Small intestine (tissue), 7 donors: ENCODE measurements at regions not wholly inside any gene's neighbourhood (a gene's known extent, or its start where the extent isn't known, plus 50 kb on each side); places are given as distances from the start of the nearest gene placed in this dataset.
"Not testable (repeated sequence)": the region's sequence is repeated elsewhere in the genome, so short reads cannot be mapped to it uniquely, and the experiment has no call there.

Source experiments
- DNase-seq, 2 donors: peaks; one replicate each; pipeline versions ENCODE4 v3.0.0 to v3.0.0-alpha.2; 2013
- FAIRE-seq: peaks from 2 replicates; lab custom pipeline; 2012; peaks lifted over from hg19 to GRCh38; lab: Jason Lieb, UNC
- H3K27ac ChIP-seq, 3 donors: one replicate each; pipeline ENCODE4 v1.5.1; 2013; ENCODE audit warnings: low read length in 2 of 3, mild to moderate bottlenecking in 2 of 3, control low read depth in 1 of 3, inconsistent platforms in 1 of 3, low read depth in 1 of 3, moderate library complexity in 1 of 3
- H3K27me3 ChIP-seq, 3 donors: one replicate each; pipeline ENCODE4 v1.6.1; 2013; ENCODE audit warnings: low read length in 3 of 3, inconsistent platforms in 1 of 3; ENCODE audit not compliant: control insufficient read depth in 3 of 3, insufficient read depth in 3 of 3
- H3K36me3 ChIP-seq, 3 donors: one replicate each; pipeline ENCODE4 v1.6.1; 2013; ENCODE audit warnings: low read length in 3 of 3, inconsistent platforms in 1 of 3, low read depth in 1 of 3, mild to moderate bottlenecking in 1 of 3, moderate library complexity in 1 of 3; ENCODE audit not compliant: control insufficient read depth in 3 of 3, insufficient read depth in 2 of 3
- H3K4me1 ChIP-seq, 3 donors: one replicate each; pipeline ENCODE4 v1.6.1; 2013; ENCODE audit warnings: low read length in 2 of 3, inconsistent platforms in 1 of 3, low read depth in 1 of 3, mild to moderate bottlenecking in 1 of 3, moderate library complexity in 1 of 3; ENCODE audit not compliant: control insufficient read depth in 3 of 3, insufficient read depth in 2 of 3
- H3K4me3 ChIP-seq, 3 donors: one replicate each; pipeline ENCODE4 v1.5.1; 2013; ENCODE audit warnings: low read length in 3 of 3, control low read depth in 1 of 3, inconsistent platforms in 1 of 3, low read depth in 1 of 3, mild to moderate bottlenecking in 1 of 3, moderate library complexity in 1 of 3
- H3K9me3 ChIP-seq, 2 donors: one replicate each; pipeline ENCODE4 v1.6.1; 2013; ENCODE audit warnings: low read depth in 1 of 2, low read length in 1 of 2; ENCODE audit not compliant: control insufficient read depth in 2 of 2, insufficient read depth in 1 of 2
- WGBS, 3 donors: extraction: QIAGEN DNeasy Blood & Tissue Kit; methylation state at CpG; one replicate each; pipeline ENCODE4 v1.1.7; 2013; 5-methylcytosine and 5-hydroxymethylcytosine counted together
- donor health status: healthy with polysubstance abuse.
- donor health status: control.
- donor health status: control.
- donor health status: Bipolar disorder and iron deficiency.
- donor health status: healthy.

- DNase-seq (no peak), FAIRE-seq (no peak)
- no peaks in the 10 kb centered on the region for H3K27me3 ChIP-seq
- no peak overlapping the region for H3K27ac ChIP-seq
- H3K4me1 ChIP-seq: no peaks in the 10 kb centered on the region
- no peaks in the 10 kb centered on the region for H3K9me3 ChIP-seq
- H3K4me3 ChIP-seq: no peak overlapping the region
- 82 to 84% (median 82%) methylated on average over 6 of the region's 6 CpGs for WGBS, 3 donors
- no peaks in the 10 kb centered on the region for H3K36me3 ChIP-seq
Measured at GRCh38 chr10:131038056-131038455, 273.5 kb downstream of the TCERG1L start.

- Histone ChIP-seq H3K27ac (no peak overlapping the region), H3K4me1 (no peaks in the 10 kb centered on the region), H3K36me3 (no peaks in the 10 kb centered on the region), H3K27me3 (no peaks in the 10 kb centered on the region), H3K4me3 (no peak overlapping the region), H3K9me3 (no peaks in the 10 kb centered on the region)
- FAIRE-seq: no peak
- 86 to 89% (median 86%) methylated on average over 10 of the region's 10 CpGs for WGBS, 3 donors
- DNase-seq: no peak
Measured at GRCh38 chr10:131041031-131041430, 270.5 kb downstream of the TCERG1L start.

GRCh38 chr10:131041441-131041840, 270.1 kb downstream of the TCERG1L start:
- Histone ChIP-seq H3K27ac (no peak overlapping the region), H3K9me3 (no peaks in the 10 kb centered on the region), H3K4me1 (no peaks in the 10 kb centered on the region), H3K36me3 (no peaks in the 10 kb centered on the region), H3K4me3 (no peak overlapping the region), H3K27me3 (no peaks in the 10 kb centered on the region)
- no peak for FAIRE-seq
- no peak for DNase-seq
- 58 to 65% (median 64%) methylated on average over 5 of the region's 5 CpGs for WGBS, 3 donors

- H3K36me3 ChIP-seq, DNase-seq, H3K9me3 ChIP-seq, H3K4me1 ChIP-seq, H3K27ac ChIP-seq, H3K27me3 ChIP-seq, H3K4me3 ChIP-seq, FAIRE-seq: not testable (repeated sequence)
- 56 to 75% (median 59%) methylated on average over 5 to 6 of the region's 6 CpGs for WGBS, 3 donors
Measured at GRCh38 chr10:131042015-131042414, 269.5 kb downstream of the TCERG1L start.
